HepG2 (cell line): ENCODE measurements at regions not wholly inside any gene's neighbourhood (a gene's known extent, or its start where the extent isn't known, plus 50 kb on each side); places are given as distances from the start of the nearest gene placed in this dataset.

Experiments
- AHR ChIP-seq: IDR thresholded peaks from 2 replicates; pipeline ENCODE4 v1.6.1; 2018; ENCODE audit warnings: missing genetic modification reagents, missing compliant biosample characterization
- ARHGAP35 ChIP-seq: sonication (generic); formaldehyde crosslinking; IDR thresholded peaks from 2 replicates; pipeline ENCODE4 v1.9.0; 2022; ENCODE audit warnings: mild to moderate bottlenecking, inconsistent platforms, moderate library complexity, missing genetic modification reagents, borderline replicate concordance
- CENPX ChIP-seq: sonication (generic); formaldehyde crosslinking; IDR thresholded peaks from 2 replicates; pipeline ENCODE4 v1.9.0; 2021; ENCODE audit warnings: mild to moderate bottlenecking, missing genetic modification reagents, moderate library complexity
- FOXP1 ChIP-seq, 2 experiments: fragments of 450-650 bp in 1 of 2; IDR thresholded peaks; 2 replicates each; pipeline ENCODE4 v1.6.1; 2017 to 2018; ENCODE audit warnings: antibody characterized with exemption in 1 of 2
- GRHL1 ChIP-seq: sonication (generic); formaldehyde crosslinking; conservative IDR thresholded peaks from 2 replicates; pipeline ENCODE4 v1.8.0; 2022; ENCODE audit warnings: missing genetic modification reagents
- HIVEP1 ChIP-seq: sonication (generic); formaldehyde crosslinking; IDR thresholded peaks from 2 replicates; pipeline ENCODE4 v1.4.0; 2020; ENCODE audit warnings: mild to moderate bottlenecking, missing genetic modification reagents
- NBN ChIP-seq: fragments of 450-650 bp; conservative IDR thresholded peaks from 2 replicates; pipeline ENCODE4 v1.6.1; 2017
- NFATC3 ChIP-seq: sonication (generic); formaldehyde crosslinking; IDR thresholded peaks from 2 replicates; pipeline ENCODE4 v1.5.1; 2020; ENCODE audit warnings: mild to moderate bottlenecking, missing genetic modification reagents
- PHB2 ChIP-seq: fragments of 450-650 bp; IDR thresholded peaks from 2 replicates; pipeline ENCODE4 v1.6.1; 2018; ENCODE audit not compliant: partially characterized antibody
- SIN3A ChIP-seq: IDR thresholded peaks from 2 replicates; pipeline ENCODE4 v1.6.1; 2011; ENCODE audit warnings: low read depth, mild to moderate bottlenecking, control low read depth, low read length, borderline replicate concordance
- ZNF18 ChIP-seq: sonication (generic); formaldehyde crosslinking; IDR thresholded peaks from 2 replicates; pipeline ENCODE4 v1.8.0; 2022; ENCODE audit warnings: mild to moderate bottlenecking, missing genetic modification reagents; ENCODE audit not compliant: insufficient replicate concordance
- ZNF232 ChIP-seq: sonication (generic); formaldehyde crosslinking; IDR thresholded peaks from 2 replicates; pipeline ENCODE4 v1.4.0; 2020; ENCODE audit warnings: missing genetic modification reagents, borderline replicate concordance
- ZNF547 ChIP-seq: sonication (generic); formaldehyde crosslinking; IDR thresholded peaks from 2 replicates; pipeline ENCODE4 v1.5.1; 2020; ENCODE audit warnings: mild to moderate bottlenecking, missing genetic modification reagents
- ZNF567 ChIP-seq: sonication (generic); formaldehyde crosslinking; IDR thresholded peaks from 2 replicates; pipeline ENCODE4 v1.8.1; 2023; ENCODE audit warnings: mild to moderate bottlenecking, missing genetic modification reagents, borderline replicate concordance
- ZNF724P ChIP-seq: sonication (generic); formaldehyde crosslinking; IDR thresholded peaks from 2 replicates; pipeline ENCODE4 v1.8.0; 2022; ENCODE audit warnings: missing genetic modification reagents, borderline replicate concordance
- ZXDC ChIP-seq: sonication (generic); formaldehyde crosslinking; IDR thresholded peaks from 2 replicates; pipeline ENCODE4 v1.5.0; 2020; ENCODE audit warnings: mild to moderate bottlenecking, missing genetic modification reagents
- TF ChIP-seq, protein P1 (sequence below): IDR thresholded peaks from 2 replicates; pipeline ENCODE4 v1.6.1; 2012; ENCODE audit warnings: low read length, improper control_type of control experiment
- TF ChIP-seq, protein P2 (sequence below): fragments of 450-650 bp; IDR thresholded peaks from 2 replicates; pipeline ENCODE4 v1.6.1; 2016

- no peak for TF ChIP-seq GRHL1 (CRISPR knock-in tag)
- no peak for TF ChIP-seq ZNF724P (CRISPR knock-in tag)
- TF ChIP-seq PHB2 = peak; percentile 26
- no peak for TF ChIP-seq ZNF547 (CRISPR knock-in tag)
- TF ChIP-seq NBN = peak; percentile 69; the same call in 1 of the 2 replicates
- no peak for TF ChIP-seq SIN3A
- TF ChIP-seq, protein P1, sequence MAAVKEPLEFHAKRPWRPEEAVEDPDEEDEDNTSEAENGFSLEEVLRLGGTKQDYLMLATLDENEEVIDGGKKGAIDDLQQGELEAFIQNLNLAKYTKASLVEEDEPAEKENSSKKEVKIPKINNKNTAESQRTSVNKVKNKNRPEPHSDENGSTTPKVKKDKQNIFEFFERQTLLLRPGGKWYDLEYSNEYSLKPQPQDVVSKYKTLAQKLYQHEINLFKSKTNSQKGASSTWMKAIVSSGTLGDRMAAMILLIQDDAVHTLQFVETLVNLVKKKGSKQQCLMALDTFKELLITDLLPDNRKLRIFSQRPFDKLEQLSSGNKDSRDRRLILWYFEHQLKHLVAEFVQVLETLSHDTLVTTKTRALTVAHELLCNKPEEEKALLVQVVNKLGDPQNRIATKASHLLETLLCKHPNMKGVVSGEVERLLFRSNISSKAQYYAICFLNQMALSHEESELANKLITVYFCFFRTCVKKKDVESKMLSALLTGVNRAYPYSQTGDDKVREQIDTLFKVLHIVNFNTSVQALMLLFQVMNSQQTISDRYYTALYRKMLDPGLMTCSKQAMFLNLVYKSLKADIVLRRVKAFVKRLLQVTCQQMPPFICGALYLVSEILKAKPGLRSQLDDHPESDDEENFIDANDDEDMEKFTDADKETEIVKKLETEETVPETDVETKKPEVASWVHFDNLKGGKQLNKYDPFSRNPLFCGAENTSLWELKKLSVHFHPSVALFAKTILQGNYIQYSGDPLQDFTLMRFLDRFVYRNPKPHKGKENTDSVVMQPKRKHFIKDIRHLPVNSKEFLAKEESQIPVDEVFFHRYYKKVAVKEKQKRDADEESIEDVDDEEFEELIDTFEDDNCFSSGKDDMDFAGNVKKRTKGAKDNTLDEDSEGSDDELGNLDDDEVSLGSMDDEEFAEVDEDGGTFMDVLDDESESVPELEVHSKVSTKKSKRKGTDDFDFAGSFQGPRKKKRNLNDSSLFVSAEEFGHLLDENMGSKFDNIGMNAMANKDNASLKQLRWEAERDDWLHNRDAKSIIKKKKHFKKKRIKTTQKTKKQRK = no peak
- TF ChIP-seq ZXDC (CRISPR knock-in tag) = no peak
- no peak for TF ChIP-seq HIVEP1
- 0 out of 2 replicates have a peak, but pooled peaks have one; percentile 25 for TF ChIP-seq FOXP1 (IDR thresholded peaks at IDR 0.05)
- TF ChIP-seq FOXP1 (CRISPR knock-in tag; IDR thresholded peaks at IDR 0.05) = no peak
- no peak for TF ChIP-seq ZNF232
- no peak for TF ChIP-seq CENPX
- TF ChIP-seq NFATC3 (CRISPR knock-in tag) = no peak
- no peak for TF ChIP-seq ZNF567
- TF ChIP-seq AHR (CRISPR knock-in tag) = no peak
- TF ChIP-seq ZNF18 (CRISPR knock-in tag) = no peak
- TF ChIP-seq ARHGAP35 (CRISPR knock-in tag) = no peak
- TF ChIP-seq, protein P2, sequence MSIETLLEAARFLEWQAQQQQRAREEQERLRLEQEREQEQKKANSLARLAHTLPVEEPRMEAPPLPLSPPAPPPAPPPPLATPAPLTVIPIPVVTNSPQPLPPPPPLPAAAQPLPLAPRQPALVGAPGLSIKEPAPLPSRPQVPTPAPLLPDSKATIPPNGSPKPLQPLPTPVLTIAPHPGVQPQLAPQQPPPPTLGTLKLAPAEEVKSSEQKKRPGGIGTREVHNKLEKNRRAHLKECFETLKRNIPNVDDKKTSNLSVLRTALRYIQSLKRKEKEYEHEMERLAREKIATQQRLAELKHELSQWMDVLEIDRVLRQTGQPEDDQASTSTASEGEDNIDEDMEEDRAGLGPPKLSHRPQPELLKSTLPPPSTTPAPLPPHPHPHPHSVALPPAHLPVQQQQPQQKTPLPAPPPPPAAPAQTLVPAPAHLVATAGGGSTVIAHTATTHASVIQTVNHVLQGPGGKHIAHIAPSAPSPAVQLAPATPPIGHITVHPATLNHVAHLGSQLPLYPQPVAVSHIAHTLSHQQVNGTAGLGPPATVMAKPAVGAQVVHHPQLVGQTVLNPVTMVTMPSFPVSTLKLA = peak; percentile 93
These were observed 59.6 kb upstream of the NXT1 start (continued) for GRCh38 chr20:23290761-23291574.
